WTC11 (cell line): ENCODE measurements at regions not wholly inside any gene's neighbourhood (a gene's known extent, or its start where the extent isn't known, plus 50 kb on each side); places are given as distances from the start of the nearest gene placed in this dataset.

Experiments
- ATAC-seq: fragments of 200-7000 bp; cut with Tn5 transposase; 2 replicates; pipeline ENCODE4 v1.10.0; 2021; ENCODE audit warnings: mild to moderate bottlenecking, moderate library complexity
- CTCF ChIA-PET: fragments of 300-600 bp; sonication (Branson Sonifier 250); formaldehyde crosslinking; loops from one replicate; lab custom pipeline; 2021; ENCODE audit warnings: antibody characterized with exemption; lab: Charles Lee
- POLR2A ChIA-PET: fragments of 350-600 bp; sonication (Branson Sonifier 250); formaldehyde crosslinking; loops from one replicate; lab custom pipeline; 2021; ENCODE audit warnings: antibody characterized with exemption; lab: Charles Lee
- DNase-seq: peaks from one replicate; pipeline ENCODE4 v3.0.0; 2021; ENCODE audit warnings: low spot score
- H3K27ac Mint-ChIP-seq: 2 replicates; pipeline ENCODE4 v1.8.0; 2021; ENCODE audit warnings: mixed read lengths
- H3K27me3 Mint-ChIP-seq: 2 replicates; pipeline ENCODE4 v1.8.0; 2021; ENCODE audit warnings: low read depth, mild to moderate bottlenecking, moderate library complexity, mixed read lengths
- H3K36me3 Mint-ChIP-seq: 2 replicates; pipeline ENCODE4 v1.8.0; 2021; ENCODE audit warnings: mixed read lengths
- H3K4me1 Mint-ChIP-seq: 2 replicates; pipeline ENCODE4 v1.8.0; 2022; ENCODE audit warnings: mixed read lengths
- H3K4me3 Mint-ChIP-seq: 2 replicates; pipeline ENCODE4 v1.8.0; 2021; ENCODE audit warnings: mild to moderate bottlenecking, moderate library complexity, mixed read lengths
- H3K9me3 Mint-ChIP-seq: 2 replicates; pipeline ENCODE4 v1.8.0; 2021; ENCODE audit warnings: mixed read lengths
- ERG ChIP-seq: fragments of 250-450 bp; sonication (Bioruptor Pico); IDR thresholded peaks from 2 replicates; pipeline ENCODE4 v1.8.0; 2021; ENCODE audit warnings: mild to moderate bottlenecking
- GABPB1 ChIP-seq: sonication (generic); formaldehyde crosslinking; IDR thresholded peaks from 2 replicates; pipeline ENCODE4 v1.8.1; 2023; ENCODE audit warnings: mild to moderate bottlenecking, missing genetic modification reagents
- GRHL2 ChIP-seq: fragments of 250-450 bp; sonication (Bioruptor Pico); IDR thresholded peaks from 2 replicates; pipeline ENCODE4 v1.8.0; 2022; ENCODE audit warnings: mild to moderate bottlenecking, moderate library complexity; ENCODE audit not compliant: insufficient replicate concordance, severe bottlenecking
- HMGA2 ChIP-seq: fragments of 250-450 bp; sonication (Bioruptor Pico); IDR thresholded peaks from 2 replicates; pipeline ENCODE4 v1.4.0; 2021; ENCODE audit warnings: mild to moderate bottlenecking, moderate library complexity
- IRF1 ChIP-seq: sonication (generic); formaldehyde crosslinking; IDR thresholded peaks from 2 replicates; pipeline ENCODE4 v1.8.0; 2023; ENCODE audit warnings: missing genetic modification reagents
- NFYB ChIP-seq: sonication (generic); formaldehyde crosslinking; conservative IDR thresholded peaks from 2 replicates; pipeline ENCODE4 v1.8.0; 2022; ENCODE audit warnings: low read depth, missing genetic modification reagents
- NR1H2 ChIP-seq: sonication (generic); formaldehyde crosslinking; IDR thresholded peaks from 2 replicates; pipeline ENCODE4 v1.9.0; 2021; ENCODE audit warnings: mild to moderate bottlenecking, moderate library complexity, missing genetic modification reagents
- SMAD4 ChIP-seq: sonication (generic); formaldehyde crosslinking; IDR thresholded peaks from 2 replicates; pipeline ENCODE4 v1.8.0; 2022; ENCODE audit warnings: mild to moderate bottlenecking, missing genetic modification reagents
- SOX15 ChIP-seq: fragments of 250-450 bp; sonication (Bioruptor Pico); IDR thresholded peaks from 2 replicates; pipeline ENCODE4 v1.9.0; 2021; ENCODE audit warnings: mild to moderate bottlenecking
- SP1 ChIP-seq: sonication (generic); formaldehyde crosslinking; conservative IDR thresholded peaks from 2 replicates; pipeline ENCODE4 v1.8.1; 2022; ENCODE audit warnings: missing genetic modification reagents
- ZNF219 ChIP-seq: sonication (generic); formaldehyde crosslinking; IDR thresholded peaks from 2 replicates; pipeline ENCODE4 v1.8.0; 2023; ENCODE audit warnings: missing genetic modification reagents, mild to moderate bottlenecking, borderline replicate concordance
- ZNF512 ChIP-seq: sonication (generic); formaldehyde crosslinking; IDR thresholded peaks from 2 replicates; pipeline ENCODE4 v1.8.1; 2022; ENCODE audit warnings: missing genetic modification reagents, borderline replicate concordance
- TF ChIP-seq, protein P1 (sequence below): sonication (generic); formaldehyde crosslinking; IDR thresholded peaks from 2 replicates; pipeline ENCODE4 v1.8.0; 2023; ENCODE audit warnings: missing genetic modification reagents, mild to moderate bottlenecking, borderline replicate concordance
- TF ChIP-seq, protein P2 (sequence below): sonication (generic); formaldehyde crosslinking; conservative IDR thresholded peaks from 2 replicates; pipeline ENCODE4 v1.8.1; 2023; ENCODE audit warnings: mild to moderate bottlenecking, low read depth, missing genetic modification reagents, moderate library complexity
- TF ChIP-seq, protein P3 (sequence below): sonication (generic); formaldehyde crosslinking; IDR thresholded peaks from 2 replicates; pipeline ENCODE4 v1.8.1; 2022; ENCODE audit warnings: mild to moderate bottlenecking, missing genetic modification reagents, moderate library complexity, borderline replicate concordance

DNA sequence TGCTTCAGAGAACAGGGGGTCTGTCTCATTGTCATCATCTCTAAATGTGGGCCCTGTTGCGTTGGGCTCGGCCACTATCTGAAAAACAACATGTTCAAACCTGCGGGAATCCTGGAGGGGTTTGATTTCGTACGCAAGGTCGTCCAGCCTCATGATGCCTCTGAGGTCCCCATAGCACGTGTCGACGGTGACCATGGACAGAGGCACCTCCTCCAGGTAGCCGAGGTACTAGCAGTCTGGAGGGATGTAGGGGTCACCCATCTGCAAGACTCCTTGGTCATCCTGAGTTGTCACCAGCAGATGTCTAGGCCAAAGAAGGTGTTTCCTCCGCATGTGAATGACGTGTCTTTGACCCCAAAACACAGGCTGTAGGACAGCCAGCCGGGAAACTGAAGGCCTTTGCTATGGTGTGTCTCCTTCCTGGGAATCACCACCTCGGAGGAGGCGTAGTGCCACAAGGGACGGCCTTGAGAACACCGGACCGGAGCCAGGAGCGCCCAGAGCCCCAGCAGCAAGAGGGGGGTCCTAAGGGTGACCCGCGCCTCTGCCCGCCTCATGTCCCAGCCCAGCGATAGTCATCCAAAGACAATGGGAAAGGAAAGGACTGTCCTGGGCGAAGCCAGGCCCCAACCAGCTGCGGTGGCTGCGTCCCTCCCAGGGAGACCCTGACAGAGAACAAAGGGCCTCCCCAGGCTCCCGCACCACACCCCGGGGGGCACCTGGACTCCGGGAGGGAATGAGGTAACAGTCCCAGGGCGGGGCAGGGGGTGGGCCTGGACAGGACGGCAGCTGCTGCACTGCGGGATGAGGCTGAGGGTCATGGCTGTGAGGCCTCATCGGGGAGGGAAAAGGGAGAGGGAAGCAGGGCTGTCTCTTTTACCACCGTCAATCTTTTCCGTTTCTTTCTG, 445.5 kb downstream of the TMEM121 start:
- Mint-ChIP-seq H3K9me3 (peaks cover 91% of the 10 kb centered on the region), H3K36me3 (peaks cover 83% of the 10 kb centered on the region), H3K27me3 (peaks cover 19% of the 10 kb centered on the region), H3K27ac (no peak overlapping the region), H3K4me3 (no peak overlapping the region), H3K4me1 (no peaks in the 10 kb centered on the region)
- POLR2A ChIA-PET: no interaction called here
- DNase-seq (no peak), ATAC-seq (no peak)
- TF ChIP-seq, protein P1, sequence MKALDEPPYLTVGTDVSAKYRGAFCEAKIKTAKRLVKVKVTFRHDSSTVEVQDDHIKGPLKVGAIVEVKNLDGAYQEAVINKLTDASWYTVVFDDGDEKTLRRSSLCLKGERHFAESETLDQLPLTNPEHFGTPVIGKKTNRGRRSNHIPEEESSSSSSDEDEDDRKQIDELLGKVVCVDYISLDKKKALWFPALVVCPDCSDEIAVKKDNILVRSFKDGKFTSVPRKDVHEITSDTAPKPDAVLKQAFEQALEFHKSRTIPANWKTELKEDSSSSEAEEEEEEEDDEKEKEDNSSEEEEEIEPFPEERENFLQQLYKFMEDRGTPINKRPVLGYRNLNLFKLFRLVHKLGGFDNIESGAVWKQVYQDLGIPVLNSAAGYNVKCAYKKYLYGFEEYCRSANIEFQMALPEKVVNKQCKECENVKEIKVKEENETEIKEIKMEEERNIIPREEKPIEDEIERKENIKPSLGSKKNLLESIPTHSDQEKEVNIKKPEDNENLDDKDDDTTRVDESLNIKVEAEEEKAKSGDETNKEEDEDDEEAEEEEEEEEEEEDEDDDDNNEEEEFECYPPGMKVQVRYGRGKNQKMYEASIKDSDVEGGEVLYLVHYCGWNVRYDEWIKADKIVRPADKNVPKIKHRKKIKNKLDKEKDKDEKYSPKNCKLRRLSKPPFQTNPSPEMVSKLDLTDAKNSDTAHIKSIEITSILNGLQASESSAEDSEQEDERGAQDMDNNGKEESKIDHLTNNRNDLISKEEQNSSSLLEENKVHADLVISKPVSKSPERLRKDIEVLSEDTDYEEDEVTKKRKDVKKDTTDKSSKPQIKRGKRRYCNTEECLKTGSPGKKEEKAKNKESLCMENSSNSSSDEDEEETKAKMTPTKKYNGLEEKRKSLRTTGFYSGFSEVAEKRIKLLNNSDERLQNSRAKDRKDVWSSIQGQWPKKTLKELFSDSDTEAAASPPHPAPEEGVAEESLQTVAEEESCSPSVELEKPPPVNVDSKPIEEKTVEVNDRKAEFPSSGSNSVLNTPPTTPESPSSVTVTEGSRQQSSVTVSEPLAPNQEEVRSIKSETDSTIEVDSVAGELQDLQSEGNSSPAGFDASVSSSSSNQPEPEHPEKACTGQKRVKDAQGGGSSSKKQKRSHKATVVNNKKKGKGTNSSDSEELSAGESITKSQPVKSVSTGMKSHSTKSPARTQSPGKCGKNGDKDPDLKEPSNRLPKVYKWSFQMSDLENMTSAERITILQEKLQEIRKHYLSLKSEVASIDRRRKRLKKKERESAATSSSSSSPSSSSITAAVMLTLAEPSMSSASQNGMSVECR (CRISPR knock-in tag): no peak
- TF ChIP-seq ZNF512 (no peak), NR1H2 (CRISPR knock-in tag) (no peak)
- TF ChIP-seq, protein P2, sequence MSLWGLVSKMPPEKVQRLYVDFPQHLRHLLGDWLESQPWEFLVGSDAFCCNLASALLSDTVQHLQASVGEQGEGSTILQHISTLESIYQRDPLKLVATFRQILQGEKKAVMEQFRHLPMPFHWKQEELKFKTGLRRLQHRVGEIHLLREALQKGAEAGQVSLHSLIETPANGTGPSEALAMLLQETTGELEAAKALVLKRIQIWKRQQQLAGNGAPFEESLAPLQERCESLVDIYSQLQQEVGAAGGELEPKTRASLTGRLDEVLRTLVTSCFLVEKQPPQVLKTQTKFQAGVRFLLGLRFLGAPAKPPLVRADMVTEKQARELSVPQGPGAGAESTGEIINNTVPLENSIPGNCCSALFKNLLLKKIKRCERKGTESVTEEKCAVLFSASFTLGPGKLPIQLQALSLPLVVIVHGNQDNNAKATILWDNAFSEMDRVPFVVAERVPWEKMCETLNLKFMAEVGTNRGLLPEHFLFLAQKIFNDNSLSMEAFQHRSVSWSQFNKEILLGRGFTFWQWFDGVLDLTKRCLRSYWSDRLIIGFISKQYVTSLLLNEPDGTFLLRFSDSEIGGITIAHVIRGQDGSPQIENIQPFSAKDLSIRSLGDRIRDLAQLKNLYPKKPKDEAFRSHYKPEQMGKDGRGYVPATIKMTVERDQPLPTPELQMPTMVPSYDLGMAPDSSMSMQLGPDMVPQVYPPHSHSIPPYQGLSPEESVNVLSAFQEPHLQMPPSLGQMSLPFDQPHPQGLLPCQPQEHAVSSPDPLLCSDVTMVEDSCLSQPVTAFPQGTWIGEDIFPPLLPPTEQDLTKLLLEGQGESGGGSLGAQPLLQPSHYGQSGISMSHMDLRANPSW (CRISPR knock-in tag): no peak
- CTCF ChIA-PET: no interaction called here

GRCh38 chr14:105974902-105975301, 448.5 kb downstream of the TMEM121 start:
- CTCF ChIA-PET: no interaction called here

More at GRCh38 chr14:105974902-105975301, 448.5 kb downstream of the TMEM121 start:
- Mint-ChIP-seq H3K9me3 (peaks cover 89% of the 10 kb centered on the region), H3K4me1 (no peaks in the 10 kb centered on the region), H3K27ac (no peak overlapping the region), H3K27me3 (peaks cover 25% of the 10 kb centered on the region), H3K4me3 (no peak overlapping the region), H3K36me3 (peaks cover 83% of the 10 kb centered on the region)
- POLR2A ChIA-PET: no interaction called here
- DNase-seq (no peak), ATAC-seq (no peak)
- no peak for TF ChIP-seq HMGA2 (CRISPR knock-in tag)
- TF ChIP-seq, protein P3, sequence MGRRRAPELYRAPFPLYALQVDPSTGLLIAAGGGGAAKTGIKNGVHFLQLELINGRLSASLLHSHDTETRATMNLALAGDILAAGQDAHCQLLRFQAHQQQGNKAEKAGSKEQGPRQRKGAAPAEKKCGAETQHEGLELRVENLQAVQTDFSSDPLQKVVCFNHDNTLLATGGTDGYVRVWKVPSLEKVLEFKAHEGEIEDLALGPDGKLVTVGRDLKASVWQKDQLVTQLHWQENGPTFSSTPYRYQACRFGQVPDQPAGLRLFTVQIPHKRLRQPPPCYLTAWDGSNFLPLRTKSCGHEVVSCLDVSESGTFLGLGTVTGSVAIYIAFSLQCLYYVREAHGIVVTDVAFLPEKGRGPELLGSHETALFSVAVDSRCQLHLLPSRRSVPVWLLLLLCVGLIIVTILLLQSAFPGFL: no peak
- no peak for TF ChIP-seq GABPB1 (CRISPR knock-in tag)
- TF ChIP-seq NFYB: no peak
- TF ChIP-seq GRHL2 (CRISPR knock-in tag): no peak
- no peak for TF ChIP-seq SP1
- TF ChIP-seq SMAD4 (CRISPR knock-in tag): no peak
- TF ChIP-seq IRF1 (CRISPR knock-in tag): no peak
- no peak for TF ChIP-seq SOX15 (CRISPR knock-in tag)
- TF ChIP-seq ZNF219 (CRISPR knock-in tag): no peak
- no peak for TF ChIP-seq ERG
